ENCODE measurements at regions not wholly inside any gene's neighbourhood (a gene's known extent, or its start where the extent isn't known, plus 50 kb on each side); places are given as distances from the start of the nearest gene placed in this dataset.

DNA sequence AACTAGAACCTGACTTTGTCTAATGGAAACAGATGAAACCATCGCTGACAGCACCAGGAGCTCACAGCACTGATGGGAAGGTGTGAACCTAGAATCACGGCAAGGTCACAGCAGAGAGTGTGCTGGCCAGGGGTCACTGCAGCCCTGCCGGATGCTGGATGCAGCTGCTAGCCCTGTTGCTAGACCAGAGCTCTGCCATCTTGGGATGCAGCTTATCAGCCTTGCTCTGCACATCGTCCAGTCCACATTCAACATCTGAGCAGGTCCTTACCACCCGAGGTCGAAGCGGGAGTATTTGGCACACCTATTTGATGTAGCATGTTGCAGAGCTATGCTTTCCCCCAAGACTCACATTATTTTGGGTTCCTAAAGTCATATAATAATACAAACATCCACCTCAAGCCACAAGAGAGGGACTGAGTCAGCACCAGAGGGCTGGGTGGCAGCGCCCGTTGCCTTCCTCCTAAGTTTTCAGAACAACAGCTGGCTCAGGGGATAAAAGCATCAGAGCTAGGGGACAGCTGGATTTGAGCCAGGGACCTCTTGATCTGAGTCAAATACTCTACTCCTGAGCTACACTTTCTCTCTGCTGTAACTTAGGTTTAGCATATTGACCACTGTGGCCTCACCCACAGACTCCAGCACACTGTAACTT, 135.3 kb downstream of the ZNF467 start:
- no peak for TF ChIP-seq JUN (IDR thresholded peaks at IDR 0.05; ENCODE audit: borderline replicate concordance, insufficient read depth, insufficient read length, low read depth)
- TF ChIP-seq, protein P1, sequence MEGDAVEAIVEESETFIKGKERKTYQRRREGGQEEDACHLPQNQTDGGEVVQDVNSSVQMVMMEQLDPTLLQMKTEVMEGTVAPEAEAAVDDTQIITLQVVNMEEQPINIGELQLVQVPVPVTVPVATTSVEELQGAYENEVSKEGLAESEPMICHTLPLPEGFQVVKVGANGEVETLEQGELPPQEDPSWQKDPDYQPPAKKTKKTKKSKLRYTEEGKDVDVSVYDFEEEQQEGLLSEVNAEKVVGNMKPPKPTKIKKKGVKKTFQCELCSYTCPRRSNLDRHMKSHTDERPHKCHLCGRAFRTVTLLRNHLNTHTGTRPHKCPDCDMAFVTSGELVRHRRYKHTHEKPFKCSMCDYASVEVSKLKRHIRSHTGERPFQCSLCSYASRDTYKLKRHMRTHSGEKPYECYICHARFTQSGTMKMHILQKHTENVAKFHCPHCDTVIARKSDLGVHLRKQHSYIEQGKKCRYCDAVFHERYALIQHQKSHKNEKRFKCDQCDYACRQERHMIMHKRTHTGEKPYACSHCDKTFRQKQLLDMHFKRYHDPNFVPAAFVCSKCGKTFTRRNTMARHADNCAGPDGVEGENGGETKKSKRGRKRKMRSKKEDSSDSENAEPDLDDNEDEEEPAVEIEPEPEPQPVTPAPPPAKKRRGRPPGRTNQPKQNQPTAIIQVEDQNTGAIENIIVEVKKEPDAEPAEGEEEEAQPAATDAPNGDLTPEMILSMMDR (IDR thresholded peaks at IDR 0.05; ENCODE audit: extremely low read depth in 1 of 2, insufficient read depth in 1 of 2, low read depth in 1 of 2, low read length in 2 of 2): no peak
- TF ChIP-seq EZH2 (IDR thresholded peaks at IDR 0.05; ENCODE audit: borderline replicate concordance, low read depth, low read length, severe bottlenecking): no peak
- no peak for TF ChIP-seq POLR2AphosphoS5 (IDR thresholded peaks at IDR 0.05; ENCODE audit: insufficient read depth, low read depth, low read length)
- TF ChIP-seq FOS (IDR thresholded peaks at IDR 0.05; ENCODE audit: borderline replicate concordance, insufficient read depth, low read length): no peak
- TF ChIP-seq POLR2A (IDR thresholded peaks at IDR 0.05; ENCODE audit: low read depth, low read length): no peak
- no peak for TF ChIP-seq MYC (IDR thresholded peaks at IDR 0.05; ENCODE audit: low read depth, low read length)
- TF ChIP-seq, protein P2, sequence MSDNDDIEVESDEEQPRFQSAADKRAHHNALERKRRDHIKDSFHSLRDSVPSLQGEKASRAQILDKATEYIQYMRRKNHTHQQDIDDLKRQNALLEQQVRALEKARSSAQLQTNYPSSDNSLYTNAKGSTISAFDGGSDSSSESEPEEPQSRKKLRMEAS (IDR thresholded peaks at IDR 0.05; ENCODE audit: insufficient read depth, insufficient read length): no peak
- no peak for TF ChIP-seq GATA2 (IDR thresholded peaks at IDR 0.05; ENCODE audit: insufficient read depth, insufficient read length, low read depth, low read length)
